Muscle of leg (tissue), 3 donors: ENCODE measurements at regions not wholly inside any gene's neighbourhood (a gene's known extent, or its start where the extent isn't known, plus 50 kb on each side); places are given as distances from the start of the nearest gene placed in this dataset.

Experiments used
- DNase-seq: peaks from one replicate; pipeline ENCODE4 v3.0.0; 2013
- H3K27ac ChIP-seq: one replicate; pipeline ENCODE4 v1.5.1; 2013; ENCODE audit warnings: mild to moderate bottlenecking, low read length, control low read depth
- H3K27me3 ChIP-seq: one replicate; pipeline ENCODE4 v1.6.1; 2013; ENCODE audit warnings: low read length; ENCODE audit not compliant: control insufficient read depth, insufficient read depth
- H3K36me3 ChIP-seq: one replicate; pipeline ENCODE4 v1.6.1; 2013; ENCODE audit warnings: low read length; ENCODE audit not compliant: control insufficient read depth, insufficient read depth
- H3K4me1 ChIP-seq: one replicate; pipeline ENCODE4 v1.6.1; 2013; ENCODE audit warnings: low read length; ENCODE audit not compliant: control insufficient read depth, insufficient read depth
- H3K4me3 ChIP-seq: one replicate; pipeline ENCODE4 v1.5.1; 2013; ENCODE audit warnings: low read length, control low read depth
- H3K9me3 ChIP-seq: replicated peaks from 2 replicates; pipeline ENCODE4 v1.6.1; 2013; ENCODE audit warnings: low read depth, low read length; ENCODE audit not compliant: control insufficient read depth
- WGBS: methylation state at CpG from one replicate; pipeline ENCODE4 v1.1.5; 2013; ENCODE audit warnings: missing lambda C conversion rate; ENCODE audit not compliant: insufficient coverage; 5-methylcytosine and 5-hydroxymethylcytosine counted together

DNA sequence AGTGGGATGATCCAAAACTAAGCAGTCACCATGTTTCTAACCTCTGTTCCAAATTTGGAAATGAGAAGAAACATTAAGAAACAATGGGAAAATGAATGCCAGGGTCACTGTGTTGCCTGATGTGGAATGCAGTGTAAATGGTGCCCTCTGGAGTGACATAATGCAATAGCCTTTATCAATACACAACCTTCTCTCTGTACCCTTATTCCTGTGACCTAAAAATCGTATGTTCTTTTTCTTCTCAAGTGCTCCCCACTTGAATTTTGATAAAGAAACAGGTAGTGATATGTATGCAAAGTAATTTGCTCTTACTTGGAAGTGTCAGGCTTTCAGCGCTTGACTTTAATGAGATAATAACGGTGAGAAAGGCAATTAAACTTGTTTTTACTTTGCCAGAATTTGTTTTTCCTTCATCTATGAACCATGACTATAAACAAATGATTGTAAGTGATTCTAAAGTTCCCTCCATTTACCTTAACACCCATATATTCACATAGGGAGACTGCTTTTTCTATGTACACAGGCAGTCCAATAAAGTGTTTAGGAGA is 145.8 kb upstream of the THRB start:
- H3K4me1 ChIP-seq, result no peaks in the 10 kb centered on the region
- no peaks in the 10 kb centered on the region for H3K9me3 ChIP-seq
- H3K27ac ChIP-seq, result no peak overlapping the region
- no peaks in the 10 kb centered on the region for H3K27me3 ChIP-seq
- DNase-seq, result peak; percentile 56
- H3K4me3 ChIP-seq, result no peak overlapping the region
- WGBS, result no CpG with 5 or more reads among the region's 3 CpGs
- no peaks in the 10 kb centered on the region for H3K36me3 ChIP-seq

GRCh38 chr3:24641628-24642027 is 147.0 kb upstream of the THRB start:
- Histone ChIP-seq H3K4me3 (no peak overlapping the region), H3K4me1 (no peaks in the 10 kb centered on the region), H3K9me3 (no peaks in the 10 kb centered on the region), H3K27me3 (no peaks in the 10 kb centered on the region), H3K27ac (no peak overlapping the region), H3K36me3 (no peaks in the 10 kb centered on the region)
- 44% methylated on average over 1 of the region's 2 CpGs for WGBS
- DNase-seq, result no peak

DNA sequence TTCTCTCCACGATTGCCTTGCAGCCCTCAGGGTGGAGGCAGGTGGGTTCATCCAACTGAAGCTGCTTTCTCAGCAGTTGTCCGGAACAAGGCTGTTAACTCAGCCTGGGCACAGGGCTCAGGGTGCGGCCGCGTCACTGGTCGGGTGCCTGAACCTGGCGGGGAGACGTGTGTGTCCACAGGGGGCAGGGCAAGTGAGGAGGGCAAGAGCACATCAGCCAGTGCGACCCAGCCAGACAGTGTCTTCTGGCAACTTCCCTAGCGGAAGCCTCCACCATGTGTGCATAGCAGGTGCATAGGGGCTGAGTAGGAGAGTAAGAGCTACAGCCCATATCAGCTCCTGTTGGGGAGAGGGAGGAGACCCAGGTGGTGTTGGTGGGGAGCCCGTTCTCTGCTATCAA is 150.4 kb upstream of the THRB start:
- Histone ChIP-seq H3K4me1 (no peaks in the 10 kb centered on the region), H3K9me3 (no peaks in the 10 kb centered on the region), H3K27me3 (no peaks in the 10 kb centered on the region), H3K27ac (no peak overlapping the region), H3K4me3 (no peak overlapping the region), H3K36me3 (no peaks in the 10 kb centered on the region)
- 93% methylated on average over 10 of the region's 11 CpGs for WGBS
- no peak for DNase-seq

DNA sequence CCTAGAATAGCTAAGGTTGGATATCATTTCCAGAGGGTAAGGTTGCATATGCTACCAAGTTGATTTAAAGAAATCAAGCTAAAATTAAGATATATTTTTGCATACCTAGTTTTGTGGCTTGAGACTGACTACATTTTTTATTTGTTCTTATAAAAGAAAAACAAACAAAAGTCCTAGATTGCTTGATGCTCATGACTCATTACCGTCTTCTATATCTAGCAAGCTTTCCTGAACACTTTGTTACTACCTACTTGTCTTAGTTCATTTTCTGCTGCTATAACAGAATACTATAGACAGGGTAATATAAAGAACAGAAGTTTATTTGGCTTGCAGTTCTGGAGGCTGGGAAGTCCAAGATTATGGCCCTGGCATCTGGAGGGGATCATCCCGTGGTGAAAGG is 152.1 kb upstream of the THRB start:
- Histone ChIP-seq H3K27me3 (no peaks in the 10 kb centered on the region), H3K4me3 (no peak overlapping the region), H3K36me3 (no peaks in the 10 kb centered on the region), H3K27ac (no peak overlapping the region), H3K4me1 (no peaks in the 10 kb centered on the region), H3K9me3 (no peaks in the 10 kb centered on the region)
- DNase-seq, result no peak
- WGBS, result no CpG with 5 or more reads among the region's 2 CpGs

- H3K27ac ChIP-seq, result no peak overlapping the region
- H3K36me3 ChIP-seq, result no peaks in the 10 kb centered on the region
- no CpG with 5 or more reads among the region's 2 CpGs for WGBS
- no peaks in the 10 kb centered on the region for H3K4me1 ChIP-seq
- H3K9me3 ChIP-seq, result no peaks in the 10 kb centered on the region
- H3K4me3 ChIP-seq, result no peak overlapping the region
- DNase-seq, result no peak
- H3K27me3 ChIP-seq, result no peaks in the 10 kb centered on the region
Observed at GRCh38 chr3:24648063-24648462, 153.4 kb upstream of the THRB start.

- no CpG with 5 or more reads among the region's 1 CpG for WGBS
- no peak for DNase-seq
- no peaks in the 10 kb centered on the region for H3K36me3 ChIP-seq
Observed at GRCh38 chr3:24650839-24651238, 156.2 kb upstream of the THRB start.

DNA sequence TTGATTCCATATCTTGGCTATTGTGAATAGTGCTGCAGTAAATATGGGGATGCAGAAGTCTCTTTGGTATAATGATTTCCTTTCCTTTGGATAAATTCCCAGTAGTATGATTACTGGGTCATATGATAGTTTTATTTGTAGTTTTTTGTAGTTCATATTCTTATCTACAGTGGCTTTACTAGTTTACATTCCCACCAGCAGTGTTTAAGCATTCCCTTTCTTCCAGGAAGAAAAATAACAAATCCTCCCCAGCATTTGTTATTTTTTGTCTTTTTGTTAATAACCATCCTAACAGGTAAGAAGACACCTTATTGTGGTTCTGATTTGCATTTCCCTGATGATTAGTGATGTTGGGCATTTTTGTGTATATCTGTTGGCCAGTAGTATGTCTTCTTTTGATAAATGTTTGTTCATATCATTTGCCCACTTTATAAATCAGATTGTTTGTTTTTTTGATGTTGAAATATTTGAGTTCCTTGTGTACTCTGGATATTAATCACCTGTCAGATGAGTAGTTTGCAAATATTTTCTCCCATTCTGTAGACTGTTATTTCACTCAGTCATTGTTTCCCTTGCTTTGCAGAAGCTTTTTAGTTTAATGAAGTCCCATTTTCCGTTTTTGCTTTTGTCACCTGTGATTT is 163.3 kb upstream of the THRB start:
- Histone ChIP-seq H3K36me3 (no peaks in the 10 kb centered on the region), H3K4me3 (no peak overlapping the region), H3K27ac (no peak overlapping the region), H3K9me3 (no peaks in the 10 kb centered on the region), H3K4me1 (no peaks in the 10 kb centered on the region), H3K27me3 (no peaks in the 10 kb centered on the region)
- no peak for DNase-seq
- WGBS, result no CpG with 5 or more reads among the region's 1 CpG

More at GRCh38 chr3:24650839-24651238, 156.2 kb upstream of the THRB start:
- no peak overlapping the region for H3K4me3 ChIP-seq
- no peaks in the 10 kb centered on the region for H3K4me1 ChIP-seq
- no peak overlapping the region for H3K27ac ChIP-seq
- H3K27me3 ChIP-seq, result no peaks in the 10 kb centered on the region
- no peaks in the 10 kb centered on the region for H3K9me3 ChIP-seq

DNA sequence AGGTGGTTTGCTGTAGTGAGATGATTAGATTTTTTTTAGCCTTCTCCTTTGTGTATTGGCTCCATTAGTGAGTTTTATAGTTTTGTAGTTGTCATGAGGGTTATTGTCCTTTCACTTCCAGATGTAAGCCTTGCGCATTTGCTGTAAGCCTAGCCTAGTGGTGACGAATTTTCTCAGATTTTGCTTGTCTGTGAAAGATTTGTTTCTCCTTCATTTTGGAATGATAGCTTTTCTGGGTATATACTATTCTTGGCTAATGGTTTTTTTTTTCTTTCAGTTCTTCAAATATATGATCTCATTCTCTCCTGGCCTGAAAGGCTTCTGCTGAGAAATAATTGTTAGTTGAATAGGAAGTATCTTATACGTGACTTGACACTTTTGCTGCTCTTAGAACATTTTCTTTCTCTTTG is 166.5 kb upstream of the THRB start:
- Histone ChIP-seq H3K4me1 (no peaks in the 10 kb centered on the region), H3K27me3 (no peaks in the 10 kb centered on the region), H3K36me3 (no peaks in the 10 kb centered on the region), H3K4me3 (no peak overlapping the region), H3K27ac (no peak overlapping the region), H3K9me3 (no peaks in the 10 kb centered on the region)
- WGBS, result no CpG with 5 or more reads among the region's 3 CpGs
- no peak for DNase-seq

DNA sequence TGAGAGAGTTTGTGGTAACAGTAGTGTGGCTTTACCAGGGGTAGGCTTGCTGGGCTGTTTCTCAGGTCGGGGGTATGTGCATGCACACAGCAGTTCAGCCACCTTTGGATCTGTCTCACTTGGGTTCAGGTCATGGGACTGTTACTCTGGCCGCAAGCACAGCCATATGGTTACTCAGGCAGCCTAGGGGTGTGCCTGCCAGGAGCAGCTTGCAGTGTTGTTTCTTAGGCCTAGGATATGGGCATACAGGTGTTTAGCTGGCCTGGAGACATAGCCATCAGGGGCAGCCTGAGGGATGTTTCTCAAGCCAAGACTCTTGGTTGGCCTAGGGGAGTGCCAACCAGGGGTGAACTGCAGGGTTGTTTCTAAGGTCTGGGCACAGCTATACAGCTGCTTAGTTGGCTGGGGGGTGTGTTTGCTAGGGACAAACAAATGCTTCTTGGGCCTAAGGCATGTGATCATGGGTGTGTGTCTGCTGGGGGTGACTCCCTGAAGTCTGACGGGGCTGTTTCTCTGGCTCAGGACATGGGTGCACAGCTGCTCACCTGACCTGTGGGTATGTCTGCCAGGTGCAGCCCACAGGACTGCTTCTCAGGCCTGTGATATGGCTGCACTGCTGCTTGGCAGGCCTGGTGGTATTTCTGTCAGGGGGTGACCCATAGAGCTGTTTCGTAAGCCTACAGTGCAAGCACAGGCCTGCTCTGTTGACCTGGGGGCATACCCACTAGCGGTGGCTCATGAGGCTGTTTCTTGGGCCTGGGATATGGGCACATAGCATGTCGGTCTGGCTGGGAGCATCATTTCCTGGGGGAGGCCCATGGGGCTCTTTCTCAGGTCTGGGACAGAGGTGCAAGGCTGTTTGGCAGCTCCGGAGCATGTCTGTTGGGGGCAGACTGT is 168.0 kb upstream of the THRB start:
- H3K36me3 ChIP-seq, result no peaks in the 10 kb centered on the region
- 94% methylated on average over 7 of the region's 7 CpGs for WGBS
- H3K27me3 ChIP-seq, result no peaks in the 10 kb centered on the region
- no peaks in the 10 kb centered on the region for H3K4me1 ChIP-seq
- H3K27ac ChIP-seq, result no peak overlapping the region
- DNase-seq, result no peak
- no peak overlapping the region for H3K4me3 ChIP-seq
- H3K9me3 ChIP-seq, result no peaks in the 10 kb centered on the region

DNA sequence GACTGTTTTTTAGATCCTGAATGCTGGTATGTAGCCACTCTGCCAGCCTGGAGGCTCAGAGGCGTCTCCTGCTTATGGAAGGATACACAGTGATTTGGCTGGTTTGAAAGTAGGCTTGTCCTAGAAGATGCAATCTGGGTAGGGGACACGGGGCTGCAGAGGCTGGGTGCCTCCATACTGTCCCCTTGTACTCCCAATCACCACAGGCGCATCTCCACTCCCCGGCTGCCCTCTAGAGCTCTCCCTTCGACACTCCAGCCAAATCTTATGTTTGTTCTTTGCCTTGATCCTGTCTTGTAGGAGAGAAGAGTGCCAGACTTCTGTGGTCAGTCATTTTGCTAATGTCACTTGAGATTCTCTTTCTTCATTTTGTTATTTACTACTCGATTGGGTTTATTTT is 168.8 kb upstream of the THRB start:
- DNase-seq, result no peak
- Histone ChIP-seq H3K27ac (no peak overlapping the region), H3K4me3 (no peak overlapping the region), H3K27me3 (no peaks in the 10 kb centered on the region), H3K4me1 (no peaks in the 10 kb centered on the region), H3K9me3 (no peaks in the 10 kb centered on the region), H3K36me3 (no peaks in the 10 kb centered on the region)
- WGBS, result no CpG with 5 or more reads among the region's 6 CpGs
